Fibroblast of lung (primary cell): ENCODE measurements at regions not wholly inside any gene's neighbourhood (a gene's known extent, or its start where the extent isn't known, plus 50 kb on each side); places are given as distances from the start of the nearest gene placed in this dataset.
A peak's percentile ranks its signal among the peaks of the same experiment; 100 is the strongest.

ENCODE experiments used
- DNase-seq, 2 donors: peaks; one replicate each; pipeline versions ENCODE4 v3.0.0 to v3.0.0-alpha.2; 2010; ENCODE audit warnings: low read depth in 2 of 2
- H2AFZ ChIP-seq: 2 replicates; pipeline ENCODE4 v1.5.1; 2012; ENCODE audit warnings: low read length, control low read depth, inconsistent platforms
- H3K27ac ChIP-seq: 2 replicates; pipeline ENCODE4 v1.5.1; 2011; ENCODE audit warnings: low read length, control low read depth; ENCODE audit not compliant: insufficient read depth
- H3K27me3 ChIP-seq: 2 replicates; pipeline ENCODE4 v1.5.1; 2011; ENCODE audit warnings: mild to moderate bottlenecking, low read length; ENCODE audit not compliant: control insufficient read depth, insufficient read depth
- H3K36me3 ChIP-seq: 2 replicates; pipeline ENCODE4 v1.5.1; 2011; ENCODE audit warnings: low read length; ENCODE audit not compliant: control insufficient read depth, insufficient read depth
- H3K4me1 ChIP-seq: 2 replicates; pipeline ENCODE4 v1.5.1; 2011; ENCODE audit warnings: low read length; ENCODE audit not compliant: control insufficient read depth, insufficient read depth; ENCODE audit errors: extremely low read depth
- H3K4me2 ChIP-seq: 2 replicates; pipeline ENCODE4 v1.5.1; 2011; ENCODE audit warnings: low read length, control low read depth; ENCODE audit not compliant: insufficient read depth; ENCODE audit errors: extremely low read depth
- H3K4me3 ChIP-seq, 4 experiments: fragments of 200-600 bp in 1 of 4; sonication (generic) in 1 of 4; replicated peaks in 1 of 4; 2 replicates each; pipeline ENCODE4 v1.5.1; 2011 to 2016; ENCODE audit warnings: low read length in 4 of 4, low read depth in 3 of 4, mild to moderate bottlenecking in 3 of 4, control low read depth in 2 of 4, inconsistent platforms in 1 of 4, mixed read lengths in 1 of 4; ENCODE audit not compliant: insufficient read depth in 1 of 4; ENCODE audit errors: control extremely low read depth in 1 of 4
- H3K79me2 ChIP-seq: 2 replicates; pipeline ENCODE4 v1.5.1; 2012; ENCODE audit warnings: mild to moderate bottlenecking, low read length, inconsistent platforms; ENCODE audit not compliant: control insufficient read depth, insufficient read depth
- H3K9ac ChIP-seq: 2 replicates; pipeline ENCODE4 v1.5.1; 2011; ENCODE audit warnings: mild to moderate bottlenecking, low read length, control low read depth; ENCODE audit not compliant: insufficient read depth
- H3K9me3 ChIP-seq: 2 replicates; pipeline ENCODE4 v1.5.1; 2012; ENCODE audit warnings: low read depth, low read length; ENCODE audit not compliant: control insufficient read depth, insufficient read depth
- H4K20me1 ChIP-seq: 2 replicates; pipeline ENCODE4 v1.5.1; 2011; ENCODE audit warnings: low read length; ENCODE audit not compliant: control insufficient read depth, insufficient read depth; ENCODE audit errors: extremely low read depth
- EZH2 ChIP-seq: IDR thresholded peaks from 2 replicates; pipeline ENCODE4 v1.5.1; 2012; ENCODE audit warnings: low read length, control low read depth, mild to moderate bottlenecking; ENCODE audit errors: missing control alignments
- TF ChIP-seq, protein P1 (sequence below), 2 donors: IDR thresholded peaks in 1 of 2; conservative IDR thresholded peaks in 1 of 2; 1 replicate in 1 of 2; 2 replicates in 1 of 2; pipeline ENCODE4 v1.5.1; 2011 to 2012; ENCODE audit warnings: low read length in 2 of 2, control low read depth in 1 of 2, inconsistent platforms in 1 of 2, low read depth in 1 of 2, mild to moderate bottlenecking in 1 of 2

GRCh38 chr9:3662671-3663070 lies 136.9 kb upstream of the RFX3 start:
- H3K27me3 ChIP-seq, result no peaks in the 10 kb centered on the region
- peaks cover 5% of the 10 kb centered on the region for H3K4me1 ChIP-seq
- no peak overlapping the region for H3K9ac ChIP-seq
- H4K20me1 ChIP-seq, result no peaks in the 10 kb centered on the region
- H3K36me3 ChIP-seq, result no peaks in the 10 kb centered on the region
- no peak overlapping the region for H3K4me3 ChIP-seq
- no peak overlapping the region for H3K27ac ChIP-seq
- H3K9me3 ChIP-seq, result no peaks in the 10 kb centered on the region
- peak in 1 of 2 donors; percentile 53 for DNase-seq
- no peak overlapping the region for H3K4me2 ChIP-seq
- no peaks in the 10 kb centered on the region for H3K79me2 ChIP-seq
- TF ChIP-seq EZH2, result no peak
- TF ChIP-seq, protein P1, sequence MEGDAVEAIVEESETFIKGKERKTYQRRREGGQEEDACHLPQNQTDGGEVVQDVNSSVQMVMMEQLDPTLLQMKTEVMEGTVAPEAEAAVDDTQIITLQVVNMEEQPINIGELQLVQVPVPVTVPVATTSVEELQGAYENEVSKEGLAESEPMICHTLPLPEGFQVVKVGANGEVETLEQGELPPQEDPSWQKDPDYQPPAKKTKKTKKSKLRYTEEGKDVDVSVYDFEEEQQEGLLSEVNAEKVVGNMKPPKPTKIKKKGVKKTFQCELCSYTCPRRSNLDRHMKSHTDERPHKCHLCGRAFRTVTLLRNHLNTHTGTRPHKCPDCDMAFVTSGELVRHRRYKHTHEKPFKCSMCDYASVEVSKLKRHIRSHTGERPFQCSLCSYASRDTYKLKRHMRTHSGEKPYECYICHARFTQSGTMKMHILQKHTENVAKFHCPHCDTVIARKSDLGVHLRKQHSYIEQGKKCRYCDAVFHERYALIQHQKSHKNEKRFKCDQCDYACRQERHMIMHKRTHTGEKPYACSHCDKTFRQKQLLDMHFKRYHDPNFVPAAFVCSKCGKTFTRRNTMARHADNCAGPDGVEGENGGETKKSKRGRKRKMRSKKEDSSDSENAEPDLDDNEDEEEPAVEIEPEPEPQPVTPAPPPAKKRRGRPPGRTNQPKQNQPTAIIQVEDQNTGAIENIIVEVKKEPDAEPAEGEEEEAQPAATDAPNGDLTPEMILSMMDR (conservative IDR thresholded peaks at IDR 0.05 in 1 of 2, IDR thresholded peaks at IDR 0.05 in 1 of 2; ENCODE audit: low read depth in 1 of 2, low read length in 2 of 2), result no peak
- no peak overlapping the region for H2AFZ ChIP-seq

DNA sequence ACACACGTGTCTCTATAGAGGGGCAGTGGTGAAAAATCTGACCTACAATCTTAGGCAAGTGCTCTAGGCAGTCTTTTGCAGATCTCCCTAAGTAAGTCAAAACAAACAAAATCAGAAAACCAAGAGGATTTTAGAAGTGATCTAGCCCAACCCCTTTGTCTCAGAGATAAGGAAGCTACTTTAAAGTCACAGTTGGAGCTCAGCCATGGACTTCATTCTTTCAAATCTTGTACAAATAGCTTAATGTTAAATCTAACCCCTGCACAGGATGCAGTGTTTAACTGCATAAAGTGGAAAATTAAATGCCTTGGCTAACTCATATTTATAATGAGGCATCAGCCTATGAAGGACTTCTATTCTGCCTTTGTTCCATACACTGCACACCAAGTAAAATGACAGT lies 135.1 kb upstream of the RFX3 start:
- peak in 1 of 2 donors; percentile 9 for DNase-seq

DNA sequence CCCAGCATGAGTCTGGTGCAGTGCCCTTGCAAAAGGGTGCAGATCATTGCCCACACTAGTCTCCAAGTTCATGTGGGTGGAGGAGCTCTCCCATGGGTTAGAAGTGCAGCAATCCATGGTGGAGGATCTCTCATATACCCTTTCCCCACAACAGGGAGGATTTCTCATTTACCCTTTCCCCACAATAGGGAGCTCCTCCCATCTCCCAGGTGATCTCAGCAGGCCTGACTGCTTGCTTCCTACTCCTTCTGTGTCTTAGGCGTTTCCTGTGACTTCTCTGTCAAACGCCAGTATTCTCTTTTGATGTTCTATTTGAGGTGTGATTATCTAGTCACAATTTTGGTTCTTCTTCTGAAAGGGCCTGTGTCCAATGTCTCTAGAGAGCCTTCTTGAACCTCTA lies 133.8 kb upstream of the RFX3 start:
- H3K27me3 ChIP-seq, result no peaks in the 10 kb centered on the region
- no peak overlapping the region for H3K9ac ChIP-seq
- H3K4me3 ChIP-seq, result no peak overlapping the region
- H3K9me3 ChIP-seq, result no peaks in the 10 kb centered on the region
- H3K4me1 ChIP-seq, result peaks cover 5% of the 10 kb centered on the region
- no peak overlapping the region for H3K4me2 ChIP-seq
- DNase-seq, result no peak
- no peaks in the 10 kb centered on the region for H4K20me1 ChIP-seq
- no peak overlapping the region for H2AFZ ChIP-seq
- no peaks in the 10 kb centered on the region for H3K36me3 ChIP-seq
- no peak overlapping the region for H3K27ac ChIP-seq
- H3K79me2 ChIP-seq, result no peaks in the 10 kb centered on the region
- no peak for TF ChIP-seq EZH2
- TF ChIP-seq, protein P1 (conservative IDR thresholded peaks at IDR 0.05 in 1 of 2, IDR thresholded peaks at IDR 0.05 in 1 of 2; ENCODE audit: low read depth in 1 of 2, low read length in 2 of 2), result no peak

More for the DNA sequence above, 135.1 kb upstream of the RFX3 start:
- H3K9me3 ChIP-seq, result no peaks in the 10 kb centered on the region
- no peaks in the 10 kb centered on the region for H3K27me3 ChIP-seq
- no peak overlapping the region for H3K27ac ChIP-seq
- no peak overlapping the region for H3K9ac ChIP-seq
- no peak overlapping the region for H3K4me2 ChIP-seq
- H3K4me3 ChIP-seq, result no peak overlapping the region
- H2AFZ ChIP-seq, result no peak overlapping the region
- H3K4me1 ChIP-seq, result peaks cover 5% of the 10 kb centered on the region
- H4K20me1 ChIP-seq, result no peaks in the 10 kb centered on the region
- TF ChIP-seq EZH2, result no peak
- TF ChIP-seq, protein P1 (conservative IDR thresholded peaks at IDR 0.05 in 1 of 2, IDR thresholded peaks at IDR 0.05 in 1 of 2; ENCODE audit: low read depth in 1 of 2, low read length in 2 of 2), result no peak
- H3K79me2 ChIP-seq, result no peaks in the 10 kb centered on the region
- no peaks in the 10 kb centered on the region for H3K36me3 ChIP-seq
